Ovary (tissue), 3 donors: ENCODE measurements at regions not wholly inside any gene's neighbourhood (a gene's known extent, or its start where the extent isn't known, plus 50 kb on each side); places are given as distances from the start of the nearest gene placed in this dataset.

ENCODE experiments used
- POLR2A ChIP-seq: fragments of 450-650 bp; IDR thresholded peaks from one replicate; pipeline ENCODE4 v1.6.1; 2017; ENCODE audit warnings: antibody characterized with exemption, mild to moderate bottlenecking, moderate library complexity
- TF ChIP-seq, protein P1 (sequence below), 3 donors: fragments of 450-650 bp in 2 of 3; fragments of 200-600 bp in 1 of 3; IDR thresholded peaks; one replicate each; pipeline versions ENCODE4 v1.5.1 to v1.8.0; 2016 to 2022; ENCODE audit warnings: antibody characterized with exemption in 3 of 3, mild to moderate bottlenecking in 1 of 3
- donor health status: DM: no; HTN: no; CAD: no.

DNA sequence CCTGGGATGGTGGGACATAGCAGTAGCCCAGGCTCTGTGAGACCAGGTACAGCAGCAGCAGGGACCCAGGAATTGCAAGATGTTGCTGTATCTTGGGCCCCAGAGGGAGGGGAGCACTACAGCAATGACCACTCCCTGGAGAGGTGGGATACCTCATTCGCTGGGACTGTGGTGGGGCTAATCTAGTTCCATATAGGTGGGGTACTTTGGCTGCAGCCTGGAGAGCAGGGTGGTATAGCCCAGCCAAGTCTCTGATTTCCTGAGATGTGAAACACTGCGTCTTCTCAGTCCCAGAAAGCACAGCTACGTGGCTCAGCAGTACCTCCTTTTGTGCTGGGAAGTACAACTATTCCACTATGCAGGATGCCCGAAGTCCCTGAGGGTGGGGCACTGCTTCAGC lies 163.7 kb upstream of the ARHGAP5 start:
- TF ChIP-seq, protein P1, sequence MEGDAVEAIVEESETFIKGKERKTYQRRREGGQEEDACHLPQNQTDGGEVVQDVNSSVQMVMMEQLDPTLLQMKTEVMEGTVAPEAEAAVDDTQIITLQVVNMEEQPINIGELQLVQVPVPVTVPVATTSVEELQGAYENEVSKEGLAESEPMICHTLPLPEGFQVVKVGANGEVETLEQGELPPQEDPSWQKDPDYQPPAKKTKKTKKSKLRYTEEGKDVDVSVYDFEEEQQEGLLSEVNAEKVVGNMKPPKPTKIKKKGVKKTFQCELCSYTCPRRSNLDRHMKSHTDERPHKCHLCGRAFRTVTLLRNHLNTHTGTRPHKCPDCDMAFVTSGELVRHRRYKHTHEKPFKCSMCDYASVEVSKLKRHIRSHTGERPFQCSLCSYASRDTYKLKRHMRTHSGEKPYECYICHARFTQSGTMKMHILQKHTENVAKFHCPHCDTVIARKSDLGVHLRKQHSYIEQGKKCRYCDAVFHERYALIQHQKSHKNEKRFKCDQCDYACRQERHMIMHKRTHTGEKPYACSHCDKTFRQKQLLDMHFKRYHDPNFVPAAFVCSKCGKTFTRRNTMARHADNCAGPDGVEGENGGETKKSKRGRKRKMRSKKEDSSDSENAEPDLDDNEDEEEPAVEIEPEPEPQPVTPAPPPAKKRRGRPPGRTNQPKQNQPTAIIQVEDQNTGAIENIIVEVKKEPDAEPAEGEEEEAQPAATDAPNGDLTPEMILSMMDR (IDR thresholded peaks at IDR 0.05): no peak
- TF ChIP-seq POLR2A: no peak
